ENCODE measurements at regions not wholly inside any gene's neighbourhood (a gene's known extent, or its start where the extent isn't known, plus 50 kb on each side); places are given as distances from the start of the nearest gene placed in this dataset.

DNA sequence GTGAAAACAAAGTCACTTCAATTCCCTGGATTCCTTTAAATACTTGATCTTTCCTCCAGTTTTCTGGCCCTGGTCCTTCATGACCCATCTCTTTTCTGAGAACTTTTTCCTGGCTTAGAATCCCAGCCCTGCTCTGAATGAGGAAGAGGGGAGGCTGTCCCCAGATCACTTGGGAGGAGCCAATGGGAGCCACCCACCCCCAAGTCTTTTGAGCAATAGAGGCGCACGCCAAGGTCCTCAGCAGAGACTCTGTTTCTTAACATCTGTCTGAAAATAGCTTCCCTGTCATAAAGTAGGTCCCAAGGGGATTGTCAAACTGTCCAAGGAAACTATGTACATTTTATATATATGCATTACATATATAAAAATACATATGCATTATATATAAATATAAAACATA is 126.8 kb downstream of the ADRA2A start:
- no peak for DNase-seq (ENCODE audit: low read depth in 2 of 2)

DNA sequence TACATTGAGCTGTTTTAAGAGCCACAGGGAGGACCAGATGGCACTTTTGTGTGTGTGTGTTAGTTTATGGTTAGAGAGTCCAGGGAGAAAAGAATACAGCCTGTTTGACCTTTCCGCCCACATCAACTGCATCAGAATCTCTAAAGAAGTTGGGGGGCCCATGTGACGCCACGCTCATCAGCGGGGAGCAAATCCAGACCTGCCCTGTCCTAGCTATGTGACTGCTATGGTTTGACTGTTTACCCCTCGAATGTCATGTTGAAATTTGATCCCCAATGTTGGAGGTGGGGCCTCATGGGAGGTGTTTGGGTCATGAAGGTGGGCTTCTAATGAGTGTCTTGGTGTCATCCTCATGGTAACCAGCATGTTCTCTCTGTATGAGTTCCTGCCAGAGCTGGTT is 128.0 kb downstream of the ADRA2A start:
- no peak for DNase-seq (ENCODE audit: low read depth in 2 of 2)

DNA sequence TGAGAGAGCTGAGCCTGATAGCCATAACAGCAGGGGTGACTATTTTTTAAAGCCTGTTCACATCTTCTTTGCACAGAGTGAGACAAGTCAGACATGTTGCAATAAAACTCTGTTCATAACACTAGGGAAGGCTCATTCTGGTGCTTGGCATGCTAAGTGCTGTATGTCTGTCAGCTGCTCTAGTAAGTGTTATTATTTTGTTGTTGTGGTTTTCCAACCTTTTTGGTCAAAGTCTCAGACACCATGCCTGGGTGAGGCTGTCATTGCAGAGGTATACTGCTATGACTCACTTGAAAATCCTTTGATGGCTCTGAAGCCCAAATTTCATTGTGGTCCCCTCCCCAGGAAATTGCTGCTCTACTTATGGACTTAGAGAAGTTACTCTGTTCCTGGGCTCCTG is 129.7 kb downstream of the ADRA2A start:
- no peak for DNase-seq (ENCODE audit: low read depth in 2 of 2)

DNA sequence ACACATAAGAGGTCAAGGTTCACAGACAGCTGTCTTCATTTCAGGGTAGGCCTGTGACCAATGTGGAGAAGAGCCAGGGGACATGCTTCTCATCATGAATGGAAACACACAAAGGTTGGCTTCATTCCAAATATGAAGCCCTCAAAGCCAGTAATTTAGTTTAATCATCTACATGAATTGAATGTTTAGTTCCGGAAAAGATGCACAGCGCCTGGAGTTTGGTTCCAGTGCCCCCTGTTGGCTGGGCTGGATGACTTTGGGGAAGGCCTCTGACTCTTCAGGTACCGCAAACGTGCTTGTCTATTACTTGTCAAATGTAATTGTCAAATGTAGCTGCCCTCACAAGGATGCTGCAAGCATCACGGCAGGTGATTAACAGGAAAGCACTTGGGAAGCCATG is 130.7 kb downstream of the ADRA2A start:
- DNase-seq (ENCODE audit: low read depth in 2 of 2), result no peak

DNA sequence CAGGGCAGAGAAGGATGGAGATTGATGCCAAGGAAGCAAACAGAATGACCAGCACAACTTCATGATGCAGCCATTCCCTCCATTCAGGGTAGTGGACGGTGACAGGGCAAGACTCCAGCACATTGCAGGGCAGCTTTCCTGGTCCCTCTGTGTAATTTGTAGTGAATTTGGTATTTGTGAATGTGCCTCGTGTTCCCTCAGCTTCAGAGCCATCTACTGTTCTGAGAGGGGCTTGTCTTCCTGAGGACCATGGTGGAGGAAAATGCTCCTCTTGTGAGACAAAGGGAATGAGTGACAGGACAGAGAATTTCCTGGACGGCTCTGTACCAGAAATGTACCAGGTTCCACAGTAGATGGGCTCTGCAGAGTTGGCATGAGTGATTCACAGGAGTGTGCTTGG is 132.1 kb downstream of the ADRA2A start:
- no peak for DNase-seq (ENCODE audit: low read depth in 2 of 2)

DNA sequence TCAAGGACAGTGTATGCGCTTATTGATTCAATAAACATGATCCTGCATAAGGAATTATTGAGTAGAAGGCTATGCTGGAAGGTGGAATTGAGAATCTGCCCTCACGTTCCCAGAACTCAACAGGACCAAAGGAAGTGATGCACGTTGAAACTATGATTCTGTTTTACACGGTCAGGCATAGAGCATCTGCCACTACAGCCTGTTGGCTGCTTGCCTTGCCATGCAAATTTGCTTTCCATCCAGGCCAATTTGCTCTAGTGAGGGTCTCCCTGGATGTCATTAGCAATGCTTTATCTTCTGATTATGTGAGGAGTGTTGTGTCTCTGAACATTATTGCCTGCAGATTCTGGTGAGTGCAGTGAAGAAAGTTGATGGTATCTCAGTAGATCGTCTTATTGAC is 132.9 kb downstream of the ADRA2A start:
- DNase-seq (ENCODE audit: low read depth in 2 of 2), result no peak

DNA sequence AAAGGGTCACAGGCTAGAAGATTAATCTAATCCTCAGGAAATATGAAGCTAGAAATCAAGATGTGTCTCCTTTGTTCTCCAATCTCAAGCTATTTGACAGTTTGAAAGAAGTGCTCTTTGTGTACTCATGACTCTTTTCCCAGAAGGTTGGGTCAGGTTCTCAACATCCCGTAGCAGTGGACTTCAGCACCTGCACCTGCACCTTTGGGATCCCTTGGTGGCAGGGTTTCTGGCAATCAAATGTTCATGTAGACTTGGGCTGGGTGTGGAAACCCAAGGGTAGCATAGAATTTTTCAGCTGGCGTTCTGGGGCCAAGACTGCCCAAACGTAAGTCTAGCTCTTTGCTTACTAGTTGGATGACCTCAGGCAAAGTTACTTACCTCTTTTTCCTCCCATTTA is 134.4 kb downstream of the ADRA2A start:
- DNase-seq (ENCODE audit: low read depth in 2 of 2), result no peak

DNA sequence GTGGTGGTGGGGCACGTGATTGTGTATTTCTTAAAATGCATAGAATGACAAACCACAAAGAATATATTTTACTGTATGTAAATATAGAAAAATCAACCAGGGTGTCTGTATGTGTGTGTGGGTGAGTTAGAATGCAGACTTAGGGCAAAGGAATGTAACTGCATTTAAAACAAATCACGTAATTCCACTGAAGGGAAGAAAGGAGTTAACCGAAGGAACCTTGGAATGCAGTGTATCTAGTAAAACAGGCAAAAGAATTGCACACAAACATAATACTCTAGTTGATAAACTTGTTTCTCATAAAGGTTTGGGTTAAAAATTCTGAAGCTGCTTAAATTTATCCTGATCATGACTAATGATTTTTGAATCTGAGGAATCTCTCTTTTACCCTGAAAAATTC is 134.9 kb downstream of the ADRA2A start:
- DNase-seq (ENCODE audit: low read depth in 2 of 2), result no peak

DNA sequence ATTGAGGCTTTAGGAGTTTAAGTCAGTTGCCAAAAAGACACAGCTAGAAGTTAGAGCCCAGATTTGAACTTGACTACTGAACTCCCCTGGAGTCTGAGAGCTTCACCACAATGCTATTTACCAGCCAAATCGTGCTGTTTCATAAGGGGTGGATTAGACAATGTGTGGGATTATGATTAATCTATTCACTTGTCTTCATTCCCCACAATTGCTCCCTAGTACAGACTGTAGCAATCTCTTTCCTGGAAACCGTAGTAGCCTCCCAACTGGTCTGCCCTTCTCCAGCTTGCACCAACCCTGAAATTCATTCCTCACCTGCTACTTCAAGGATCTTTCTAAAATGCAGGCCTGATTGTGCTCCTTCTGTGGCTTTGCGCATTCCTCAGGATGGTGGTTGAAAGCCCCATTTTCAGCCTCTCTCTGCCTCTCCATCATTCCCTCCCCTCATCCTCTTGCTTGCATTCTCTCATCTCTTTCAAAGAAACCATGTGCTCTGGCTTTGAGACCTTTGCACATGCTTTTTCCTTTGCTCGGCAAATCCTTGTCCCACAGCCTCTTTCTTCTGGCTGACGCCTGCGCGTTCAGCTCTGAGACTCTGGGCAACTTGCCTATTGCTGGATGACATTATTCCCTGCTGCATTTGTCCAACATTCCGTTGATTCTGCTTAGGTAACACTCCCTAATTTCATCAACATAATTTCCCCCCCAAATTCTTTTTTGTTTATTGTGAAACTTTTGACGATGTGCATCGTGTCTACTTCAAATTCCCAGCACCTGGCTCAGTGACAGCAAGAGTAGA is 145.1 kb downstream of the ADRA2A start:
- DNase-seq (ENCODE audit: low read depth in 2 of 2), result no peak

DNA sequence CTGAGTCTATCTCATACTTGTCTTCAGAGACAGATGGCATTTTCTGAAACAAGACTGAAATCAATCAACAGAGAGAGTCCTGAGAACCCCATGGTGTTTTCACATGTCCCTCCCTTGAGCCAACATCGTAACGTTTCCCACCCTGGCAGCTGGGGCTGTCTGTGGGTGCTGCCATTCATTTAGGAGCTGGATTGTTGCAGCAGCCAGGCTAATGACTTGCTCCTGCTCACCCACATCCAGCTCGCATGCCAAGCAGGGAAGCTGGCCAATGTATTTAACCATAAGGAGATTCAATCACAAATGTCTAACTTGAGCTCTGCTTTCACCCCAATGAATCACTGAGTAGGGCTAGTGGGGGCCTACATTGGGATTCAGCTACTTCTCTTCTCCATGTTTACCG is 146.1 kb downstream of the ADRA2A start:
- DNase-seq (ENCODE audit: low read depth in 2 of 2), result no peak

DNA sequence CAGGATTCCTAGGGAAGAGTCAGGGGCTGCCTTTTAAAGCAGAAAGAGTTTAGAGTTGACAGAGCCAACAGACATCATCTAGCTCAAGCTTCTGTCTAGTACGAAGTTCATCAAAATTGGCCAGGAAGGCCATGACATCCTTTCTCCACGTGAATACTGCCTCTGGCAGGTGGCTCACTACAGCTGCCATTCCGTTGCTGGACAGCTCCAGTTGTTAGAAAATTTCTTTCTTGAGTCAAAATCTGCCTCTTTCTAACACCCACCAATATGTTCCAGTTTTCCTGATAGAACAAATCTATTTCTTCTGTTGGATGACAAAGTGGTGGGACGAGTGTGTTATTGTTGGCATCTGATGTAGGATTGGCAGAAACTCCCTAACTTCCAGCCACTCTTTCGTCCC is 154.9 kb downstream of the ADRA2A start:
- no peak for DNase-seq (ENCODE audit: low read depth in 2 of 2)

DNA sequence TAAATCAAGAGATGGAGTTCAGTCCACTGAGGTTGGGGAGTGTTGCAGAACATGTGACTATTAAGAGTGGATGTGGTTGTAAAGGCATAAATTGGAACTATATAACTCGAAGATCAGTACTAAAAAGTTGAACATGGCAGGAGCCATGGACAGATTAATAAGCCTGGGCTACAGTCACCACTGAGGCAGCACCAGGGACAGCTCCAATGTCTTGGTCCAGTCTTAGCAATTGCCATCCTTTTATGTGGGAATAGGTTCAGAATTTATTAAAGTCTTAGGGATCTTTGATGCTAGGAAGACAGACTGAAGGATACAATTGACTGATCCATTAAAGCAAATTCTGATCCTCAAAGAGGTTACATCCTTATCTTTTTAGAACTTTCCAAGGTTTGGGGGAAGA is 156.6 kb downstream of the ADRA2A start:
- DNase-seq (ENCODE audit: low read depth in 2 of 2), result no peak

DNA sequence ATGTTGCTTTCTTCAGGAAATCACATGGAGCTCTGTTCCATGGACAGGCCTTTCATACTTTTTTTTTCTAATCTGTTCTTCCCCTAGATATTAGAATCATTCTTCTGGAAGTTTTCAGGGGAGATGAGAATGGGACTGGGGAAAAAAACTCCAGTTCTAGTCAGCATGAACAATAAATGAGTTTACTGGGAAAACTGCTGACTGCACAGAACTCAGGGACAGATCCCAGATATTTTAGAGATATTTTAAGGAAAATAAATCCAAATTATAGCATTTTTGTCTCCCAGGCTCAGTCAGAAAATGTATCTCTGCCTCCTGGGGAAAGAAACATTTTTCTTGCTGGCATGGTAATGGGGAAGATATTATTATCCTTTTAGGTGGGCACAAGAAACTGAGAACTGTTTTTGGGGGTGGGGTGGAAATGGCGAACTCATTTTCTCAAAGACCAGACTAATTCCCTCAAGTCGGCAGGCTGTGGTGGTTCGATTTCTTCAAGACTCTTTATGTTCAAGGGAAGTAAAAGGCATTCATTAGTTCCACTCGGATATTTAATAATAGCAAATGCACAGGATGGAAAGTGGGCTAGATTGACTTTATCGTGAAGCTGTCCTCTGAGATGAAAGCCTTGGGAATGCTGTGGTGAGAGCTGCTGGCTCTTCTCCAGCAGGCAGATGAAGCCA is 157.5 kb downstream of the ADRA2A start:
- DNase-seq (ENCODE audit: low read depth in 2 of 2), result no peak

DNA sequence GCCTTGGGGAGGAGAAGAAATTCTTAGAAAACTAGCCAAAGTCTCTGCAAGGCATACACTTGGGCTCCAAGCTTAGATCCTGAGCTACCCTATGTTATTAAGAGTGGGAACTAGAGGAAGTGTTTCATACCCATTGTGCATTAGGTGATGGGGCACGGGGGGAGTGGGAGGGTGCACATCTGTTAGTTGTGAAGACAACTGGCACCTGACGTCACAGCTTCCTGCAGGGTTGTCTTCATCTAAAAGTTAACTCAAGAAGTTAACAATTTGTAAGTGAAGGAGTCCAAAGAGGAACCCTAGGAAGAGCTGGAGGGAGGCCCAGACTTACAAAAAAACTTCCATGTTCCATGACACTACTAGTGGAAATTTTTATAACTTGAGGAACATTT is 158.1 kb downstream of the ADRA2A start:
- DNase-seq (ENCODE audit: low read depth in 2 of 2), result no peak

DNA sequence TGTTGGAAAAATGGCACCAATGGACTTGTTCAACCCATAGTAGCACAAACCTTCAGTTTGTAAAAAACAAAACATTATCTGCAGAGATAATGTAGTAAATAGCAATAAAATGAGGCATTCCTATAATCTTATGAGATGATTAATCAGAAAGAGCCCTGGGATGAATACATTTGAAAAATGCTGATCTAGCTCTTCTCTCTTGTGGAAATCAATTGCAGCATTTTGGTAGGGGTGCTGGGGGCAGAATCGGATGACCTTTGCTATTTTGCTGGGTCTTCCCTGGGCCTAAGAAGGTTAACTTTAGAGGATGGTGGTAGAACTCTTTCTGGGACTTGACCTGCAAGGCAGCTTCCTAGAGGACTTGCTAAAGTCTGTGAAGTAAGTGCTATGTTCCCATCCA is 163.5 kb downstream of the ADRA2A start:
- DNase-seq (ENCODE audit: low read depth in 2 of 2), result no peak

DNA sequence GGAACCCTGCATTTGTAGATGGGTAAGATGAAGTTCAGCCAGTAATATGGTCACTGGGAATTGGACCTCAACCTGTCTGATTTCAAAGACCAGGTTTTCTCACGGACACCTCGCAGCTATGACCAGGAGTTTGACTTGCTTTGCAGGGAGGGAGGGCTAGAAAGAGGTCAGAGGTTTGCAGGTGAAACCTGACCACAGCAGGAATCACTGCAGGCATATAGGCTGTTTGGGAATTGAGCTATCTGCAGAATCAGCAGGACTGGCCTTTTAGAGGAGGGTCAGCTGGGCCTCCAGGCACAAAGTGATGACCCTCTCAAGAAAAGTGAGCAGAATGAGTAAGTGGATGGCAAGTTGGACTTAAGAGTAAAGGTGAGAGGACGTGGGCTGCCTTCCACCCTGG is 166.3 kb downstream of the ADRA2A start:
- no peak for DNase-seq (ENCODE audit: low read depth in 2 of 2)

DNA sequence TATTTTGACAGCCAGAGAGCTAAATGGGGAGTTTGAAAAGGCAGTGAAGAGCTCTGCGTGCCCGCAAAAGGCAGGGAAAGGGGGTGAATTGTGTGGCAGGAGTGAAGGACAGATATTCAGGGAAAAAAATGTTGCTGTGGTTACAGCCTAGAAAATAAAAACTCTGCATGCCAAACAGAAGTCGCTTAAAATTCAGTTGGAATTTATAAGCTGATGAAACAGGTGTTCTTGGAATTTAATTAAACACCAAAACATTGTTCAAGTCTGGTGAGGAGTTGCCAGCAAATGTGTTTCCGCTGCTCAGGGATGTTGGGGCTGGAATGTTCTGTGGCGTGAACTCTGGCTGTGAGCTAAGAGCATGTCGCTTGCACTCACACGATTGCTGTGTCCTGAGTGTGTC is 169.3 kb downstream of the ADRA2A start:
- no peak for DNase-seq (ENCODE audit: low read depth in 2 of 2)

DNA sequence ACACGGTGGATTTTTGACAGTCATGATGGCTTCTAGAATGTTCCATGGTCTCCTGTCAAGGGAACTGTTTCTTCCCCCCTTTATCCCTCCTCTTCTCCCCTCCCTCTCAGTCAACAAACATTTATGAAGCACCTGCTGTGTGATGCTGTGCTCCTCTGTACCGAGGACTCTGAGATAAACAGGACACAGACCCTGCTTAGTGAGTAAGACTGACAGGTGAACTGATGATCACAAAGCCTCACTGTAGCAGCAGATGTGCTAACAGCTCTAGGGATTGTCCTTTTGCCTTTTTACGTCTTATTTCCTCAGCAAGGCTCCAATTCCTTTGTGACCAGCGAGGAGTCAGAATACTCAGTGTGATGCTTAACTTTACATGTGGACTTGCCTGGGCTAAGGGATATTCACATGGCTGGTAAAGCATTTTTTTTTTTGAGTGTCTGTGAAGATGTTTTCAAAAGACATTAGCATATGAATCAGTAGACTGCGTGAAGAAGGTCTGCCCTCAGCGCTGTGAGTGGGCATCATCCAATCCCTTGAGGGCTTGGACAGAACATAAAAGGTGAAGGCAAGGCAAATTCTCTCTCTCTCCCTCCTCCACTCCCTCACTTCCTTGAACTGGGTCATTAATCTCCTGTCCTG is 170.1 kb downstream of the ADRA2A start:
- no peak for DNase-seq (ENCODE audit: low read depth in 2 of 2)

DNA sequence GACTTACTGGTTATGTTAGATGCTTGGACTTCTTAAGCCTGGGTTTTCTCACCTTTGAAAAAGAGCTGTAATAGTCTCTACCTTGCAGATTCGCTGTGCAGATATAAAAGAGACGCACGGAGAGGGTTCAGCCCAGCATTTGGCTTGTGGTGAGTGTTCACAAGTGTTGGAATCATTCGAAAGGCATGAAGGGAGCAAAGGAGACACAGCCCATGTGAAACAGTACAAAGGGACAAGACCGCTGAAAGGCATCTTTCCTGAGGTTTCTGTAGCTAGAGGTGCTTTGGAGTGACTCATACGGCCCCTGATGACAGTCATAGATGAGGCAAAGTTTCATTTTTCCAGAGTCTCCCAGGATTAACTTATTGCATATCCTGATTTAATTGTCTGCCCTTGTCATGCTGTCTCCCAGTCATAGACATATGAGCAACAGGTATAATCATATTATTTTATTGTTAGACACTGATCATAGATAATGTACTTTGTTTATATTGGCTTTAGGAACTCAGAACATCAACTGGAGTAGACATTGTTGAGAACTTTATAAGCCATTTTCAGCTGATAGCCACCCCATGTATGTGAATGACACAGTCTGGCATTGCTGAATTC is 171.1 kb downstream of the ADRA2A start:
- DNase-seq (ENCODE audit: low read depth in 2 of 2), result no peak

DNA sequence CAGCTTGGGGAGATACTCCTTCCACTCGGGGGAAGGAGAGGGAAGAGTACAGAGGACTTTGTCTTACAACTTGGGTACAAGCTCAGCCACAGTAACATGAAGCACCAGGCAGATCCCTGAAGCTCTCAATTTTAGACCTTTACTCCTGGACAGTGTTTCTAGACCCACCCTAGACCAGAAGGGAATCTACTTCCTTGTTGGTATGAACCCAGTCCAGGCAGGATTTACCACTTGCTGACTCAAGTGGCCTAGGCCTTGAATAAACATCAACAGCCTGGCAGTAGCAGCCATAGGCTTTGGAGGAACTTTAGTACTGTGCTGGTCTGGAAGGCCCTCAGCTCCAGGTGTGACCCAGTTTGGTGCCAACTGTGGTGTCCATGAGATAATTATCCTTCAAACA is 173.1 kb downstream of the ADRA2A start:
- DNase-seq (ENCODE audit: low read depth in 2 of 2), result no peak

DNA sequence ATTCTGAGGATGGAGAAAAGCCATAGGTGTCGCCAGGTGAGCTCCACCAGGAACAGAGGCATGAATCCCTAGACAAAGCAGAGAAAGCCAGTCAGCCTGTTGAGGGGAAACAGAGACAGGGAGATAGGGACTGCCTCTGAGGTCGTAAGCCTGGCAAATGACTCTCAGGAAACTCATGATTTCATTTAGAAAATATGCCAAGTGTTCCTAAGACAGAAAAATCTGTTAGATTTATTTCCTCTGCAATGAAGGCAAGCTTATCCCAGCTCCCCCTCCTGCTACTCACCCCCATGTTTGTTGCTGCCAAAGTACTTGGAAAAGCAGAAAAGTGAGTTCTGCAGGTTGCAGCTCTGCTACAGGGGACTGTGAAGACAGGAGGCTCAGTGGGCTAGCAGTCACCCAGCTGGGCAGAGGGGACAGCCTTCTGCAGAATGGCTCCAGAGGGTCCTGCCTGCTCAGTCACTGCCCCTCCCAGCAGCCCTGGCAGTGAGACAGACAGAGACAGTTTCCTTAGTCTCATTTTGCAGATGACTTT is 184.3 kb downstream of the ADRA2A start:
- no peak for DNase-seq (ENCODE audit: low read depth in 2 of 2)

DNA sequence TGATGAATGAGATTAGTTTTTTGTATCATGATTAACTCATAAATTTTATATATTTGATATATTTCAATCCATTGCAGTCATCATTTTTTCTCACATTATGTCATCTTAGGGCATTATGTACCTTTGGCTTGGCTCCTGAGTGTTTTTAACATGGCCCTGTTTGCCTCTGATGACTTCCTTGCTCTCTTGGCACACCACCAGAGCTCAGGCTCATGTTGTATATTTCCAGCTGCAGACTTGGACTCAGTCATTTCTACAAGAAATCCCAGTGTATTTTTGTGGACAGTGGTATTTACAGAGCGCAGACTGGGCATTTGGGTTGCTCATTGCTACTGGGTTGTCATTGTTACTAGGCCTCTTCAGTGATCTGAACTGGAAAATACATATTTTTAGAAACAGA is 188.5 kb downstream of the ADRA2A start:
- DNase-seq (ENCODE audit: low read depth in 2 of 2), result no peak

DNA sequence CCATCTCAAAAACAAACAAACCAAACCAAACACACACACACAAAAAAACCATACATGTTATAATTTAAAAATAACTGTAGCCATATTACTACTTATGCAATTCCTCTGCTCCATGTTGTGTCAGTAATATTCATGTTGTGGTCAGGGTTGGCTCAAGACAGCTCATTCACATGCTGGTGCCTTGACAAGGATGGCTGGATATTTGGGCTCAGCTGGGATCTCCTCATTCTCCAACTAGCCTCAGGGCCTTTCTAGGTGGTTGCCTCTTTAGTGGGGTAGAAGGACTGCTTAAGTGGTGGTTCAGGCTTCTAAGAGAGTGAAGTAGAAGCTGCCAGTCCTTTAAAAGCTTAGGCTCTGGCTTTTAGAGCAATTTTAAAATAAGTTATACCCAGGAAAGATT is 189.3 kb downstream of the ADRA2A start:
- DNase-seq (ENCODE audit: low read depth in 2 of 2), result no peak

Measured in stimulated activated CD8-positive, alpha-beta memory T cell treated with anti-CD3 and anti-CD28 coated beads, Interleukin-2, amount 100 ng/mL, for 1 hour (primary cell).